B cell (primary cell): ENCODE measurements at regions not wholly inside any gene's neighbourhood (a gene's known extent, or its start where the extent isn't known, plus 50 kb on each side); places are given as distances from the start of the nearest gene placed in this dataset.

Experiments used
- EZH2 ChIP-seq: IDR thresholded peaks from 2 replicates; pipeline ENCODE4 v1.6.1; 2012; ENCODE audit warnings: borderline replicate concordance, low read depth, mild to moderate bottlenecking, moderate library complexity, low read length; ENCODE audit not compliant: insufficient read depth, poor library complexity, severe bottlenecking
- TF ChIP-seq, protein P1 (sequence below): fragments of 200-600 bp; IDR thresholded peaks from one replicate; pipeline ENCODE4 v1.8.0; 2022; ENCODE audit warnings: antibody characterized with exemption, mild to moderate bottlenecking

DNA sequence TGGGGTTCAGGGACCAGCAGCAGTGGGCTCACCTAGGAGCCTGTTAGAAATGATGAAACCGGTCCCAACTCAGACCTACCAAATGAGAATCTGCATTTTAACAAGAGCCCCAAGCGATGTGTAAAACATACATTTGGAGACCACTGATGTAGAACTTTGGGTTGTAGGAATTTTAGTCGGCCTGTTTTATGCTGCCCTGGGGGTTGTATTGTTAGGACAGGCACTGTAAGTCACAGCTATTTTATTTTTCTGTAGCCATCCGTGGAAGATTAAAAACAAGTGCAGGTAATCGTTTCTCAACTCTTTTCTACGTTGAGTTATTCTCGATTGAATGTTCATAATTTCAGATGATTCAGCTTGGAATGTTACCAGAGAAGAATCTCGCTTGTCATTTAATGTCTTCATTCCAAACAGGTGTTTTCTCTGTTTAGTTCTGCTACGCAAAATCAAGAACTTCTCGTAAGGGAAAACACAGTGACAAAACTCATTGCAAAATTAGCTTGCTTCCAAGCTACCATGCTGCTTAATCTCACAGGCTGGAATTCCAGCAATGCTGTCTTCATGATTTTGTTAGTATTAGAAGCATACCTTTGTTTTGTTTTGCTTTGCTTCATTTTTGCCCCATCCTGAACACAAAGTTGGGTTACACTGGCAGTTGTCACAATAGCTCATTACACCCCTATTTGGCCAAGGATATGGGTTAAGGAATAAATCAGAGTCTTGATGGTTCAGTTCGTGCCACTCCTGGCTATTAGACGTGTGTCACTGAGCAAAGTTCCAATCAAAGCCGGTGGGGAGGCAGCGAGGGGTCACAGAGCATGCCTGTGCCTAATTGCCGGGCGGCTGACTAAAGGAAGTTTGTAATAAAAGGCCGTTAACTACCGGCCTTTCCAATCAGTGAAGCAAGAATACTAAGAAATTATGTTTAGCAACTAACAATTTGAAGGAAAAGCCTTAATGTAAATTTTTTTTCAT lies 676.9 kb downstream of the GATA3 start:
- TF ChIP-seq, protein P1, sequence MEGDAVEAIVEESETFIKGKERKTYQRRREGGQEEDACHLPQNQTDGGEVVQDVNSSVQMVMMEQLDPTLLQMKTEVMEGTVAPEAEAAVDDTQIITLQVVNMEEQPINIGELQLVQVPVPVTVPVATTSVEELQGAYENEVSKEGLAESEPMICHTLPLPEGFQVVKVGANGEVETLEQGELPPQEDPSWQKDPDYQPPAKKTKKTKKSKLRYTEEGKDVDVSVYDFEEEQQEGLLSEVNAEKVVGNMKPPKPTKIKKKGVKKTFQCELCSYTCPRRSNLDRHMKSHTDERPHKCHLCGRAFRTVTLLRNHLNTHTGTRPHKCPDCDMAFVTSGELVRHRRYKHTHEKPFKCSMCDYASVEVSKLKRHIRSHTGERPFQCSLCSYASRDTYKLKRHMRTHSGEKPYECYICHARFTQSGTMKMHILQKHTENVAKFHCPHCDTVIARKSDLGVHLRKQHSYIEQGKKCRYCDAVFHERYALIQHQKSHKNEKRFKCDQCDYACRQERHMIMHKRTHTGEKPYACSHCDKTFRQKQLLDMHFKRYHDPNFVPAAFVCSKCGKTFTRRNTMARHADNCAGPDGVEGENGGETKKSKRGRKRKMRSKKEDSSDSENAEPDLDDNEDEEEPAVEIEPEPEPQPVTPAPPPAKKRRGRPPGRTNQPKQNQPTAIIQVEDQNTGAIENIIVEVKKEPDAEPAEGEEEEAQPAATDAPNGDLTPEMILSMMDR: no peak
- TF ChIP-seq EZH2: no peak
